ENCODE measurements at regions not wholly inside any gene's neighbourhood (a gene's known extent, or its start where the extent isn't known, plus 50 kb on each side); places are given as distances from the start of the nearest gene placed in this dataset.

GRCh38 chr2:236905976-236906375, 179.7 kb upstream of the COPS8 start:
- Histone ChIP-seq H2AFZ (ENCODE audit: low read depth, low read length) (no peak overlapping the region), H3K9me3 (ENCODE audit: low read length) (no peaks in the 10 kb centered on the region), H3K9me2 (ENCODE audit: insufficient read depth, low read length) (no peaks in the 10 kb centered on the region), H3K9ac (ENCODE audit: low read length) (no peak overlapping the region), H3K4me3 (ENCODE audit: low read length) (no peak overlapping the region), H4K20me1 (ENCODE audit: insufficient read depth) (no peaks in the 10 kb centered on the region), H3K27ac (ENCODE audit: low read length) (no peak overlapping the region), H3K36me3 (ENCODE audit: insufficient read depth, low read length) (no peaks in the 10 kb centered on the region), H3F3A (ENCODE audit: insufficient read depth, low read length, poor library complexity, severe bottlenecking) (no peaks in the 10 kb centered on the region), H3K27me3 (ENCODE audit: insufficient read depth, low read depth, low read length) (no peaks in the 10 kb centered on the region), H3K79me2 (replicated peaks; ENCODE audit: insufficient read depth, low read length) (no peaks in the 10 kb centered on the region), H3K4me2 (ENCODE audit: low read length) (no peak overlapping the region)
- TF ChIP-seq, protein P1, sequence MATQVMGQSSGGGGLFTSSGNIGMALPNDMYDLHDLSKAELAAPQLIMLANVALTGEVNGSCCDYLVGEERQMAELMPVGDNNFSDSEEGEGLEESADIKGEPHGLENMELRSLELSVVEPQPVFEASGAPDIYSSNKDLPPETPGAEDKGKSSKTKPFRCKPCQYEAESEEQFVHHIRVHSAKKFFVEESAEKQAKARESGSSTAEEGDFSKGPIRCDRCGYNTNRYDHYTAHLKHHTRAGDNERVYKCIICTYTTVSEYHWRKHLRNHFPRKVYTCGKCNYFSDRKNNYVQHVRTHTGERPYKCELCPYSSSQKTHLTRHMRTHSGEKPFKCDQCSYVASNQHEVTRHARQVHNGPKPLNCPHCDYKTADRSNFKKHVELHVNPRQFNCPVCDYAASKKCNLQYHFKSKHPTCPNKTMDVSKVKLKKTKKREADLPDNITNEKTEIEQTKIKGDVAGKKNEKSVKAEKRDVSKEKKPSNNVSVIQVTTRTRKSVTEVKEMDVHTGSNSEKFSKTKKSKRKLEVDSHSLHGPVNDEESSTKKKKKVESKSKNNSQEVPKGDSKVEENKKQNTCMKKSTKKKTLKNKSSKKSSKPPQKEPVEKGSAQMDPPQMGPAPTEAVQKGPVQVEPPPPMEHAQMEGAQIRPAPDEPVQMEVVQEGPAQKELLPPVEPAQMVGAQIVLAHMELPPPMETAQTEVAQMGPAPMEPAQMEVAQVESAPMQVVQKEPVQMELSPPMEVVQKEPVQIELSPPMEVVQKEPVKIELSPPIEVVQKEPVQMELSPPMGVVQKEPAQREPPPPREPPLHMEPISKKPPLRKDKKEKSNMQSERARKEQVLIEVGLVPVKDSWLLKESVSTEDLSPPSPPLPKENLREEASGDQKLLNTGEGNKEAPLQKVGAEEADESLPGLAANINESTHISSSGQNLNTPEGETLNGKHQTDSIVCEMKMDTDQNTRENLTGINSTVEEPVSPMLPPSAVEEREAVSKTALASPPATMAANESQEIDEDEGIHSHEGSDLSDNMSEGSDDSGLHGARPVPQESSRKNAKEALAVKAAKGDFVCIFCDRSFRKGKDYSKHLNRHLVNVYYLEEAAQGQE (IDR thresholded peaks at IDR 0.05; ENCODE audit: borderline replicate concordance), result no peak
- no peak for TF ChIP-seq TAF1 (IDR thresholded peaks at IDR 0.05; ENCODE audit: low read depth)
- TF ChIP-seq EZH2 (IDR thresholded peaks at IDR 0.05; ENCODE audit: borderline replicate concordance, insufficient read depth, low read length, poor library complexity, severe bottlenecking), result no peak
- TF ChIP-seq POLR2AphosphoS5 (IDR thresholded peaks at IDR 0.05), result no peak
- TF ChIP-seq SMC3 (conservative IDR thresholded peaks at IDR 0.05; ENCODE audit: poor library complexity), result no peak
- TF ChIP-seq MXI1 (conservative IDR thresholded peaks at IDR 0.05; ENCODE audit: poor library complexity, severe bottlenecking), result no peak
- TF ChIP-seq CTCF (IDR thresholded peaks at IDR 0.05; ENCODE audit: poor library complexity, severe bottlenecking), result no peak
- no peak for TF ChIP-seq EP300 (conservative IDR thresholded peaks at IDR 0.05; ENCODE audit: poor library complexity, severe bottlenecking)
- no peak for TF ChIP-seq RAD21 (conservative IDR thresholded peaks at IDR 0.05)

- H2AFZ ChIP-seq (ENCODE audit: low read depth, low read length), result no peak overlapping the region
Observed at GRCh38 chr2:236908439-236909192, 177.1 kb upstream of the COPS8 start.

More at GRCh38 chr2:236908439-236909192, 177.1 kb upstream of the COPS8 start:
- Histone ChIP-seq H3K9me2 (ENCODE audit: insufficient read depth, low read length) (no peaks in the 10 kb centered on the region), H3K36me3 (ENCODE audit: insufficient read depth, low read length) (no peaks in the 10 kb centered on the region), H3K27me3 (ENCODE audit: insufficient read depth, low read depth, low read length) (no peaks in the 10 kb centered on the region), H3K4me2 (ENCODE audit: low read length) (no peak overlapping the region), H3K27ac (ENCODE audit: low read length) (no peak overlapping the region), H3K4me3 (ENCODE audit: low read length) (no peak overlapping the region), H3F3A (ENCODE audit: insufficient read depth, low read length, poor library complexity, severe bottlenecking) (no peaks in the 10 kb centered on the region), H4K20me1 (ENCODE audit: insufficient read depth) (no peaks in the 10 kb centered on the region), H3K79me2 (replicated peaks; ENCODE audit: insufficient read depth, low read length) (no peaks in the 10 kb centered on the region), H3K9me3 (ENCODE audit: low read length) (no peaks in the 10 kb centered on the region), H3K9ac (ENCODE audit: low read length) (no peak overlapping the region)
- TF ChIP-seq SMC3 (conservative IDR thresholded peaks at IDR 0.05; ENCODE audit: poor library complexity) (no peak), TAF1 (IDR thresholded peaks at IDR 0.05; ENCODE audit: low read depth) (no peak), RAD21 (conservative IDR thresholded peaks at IDR 0.05) (no peak), EZH2 (IDR thresholded peaks at IDR 0.05; ENCODE audit: borderline replicate concordance, insufficient read depth, low read length, poor library complexity, severe bottlenecking) (no peak), EP300 (conservative IDR thresholded peaks at IDR 0.05; ENCODE audit: poor library complexity, severe bottlenecking) (no peak), MXI1 (conservative IDR thresholded peaks at IDR 0.05; ENCODE audit: poor library complexity, severe bottlenecking) (no peak), CTCF (IDR thresholded peaks at IDR 0.05; ENCODE audit: poor library complexity, severe bottlenecking) (no peak), POLR2AphosphoS5 (IDR thresholded peaks at IDR 0.05) (no peak)
- TF ChIP-seq, protein P1 (IDR thresholded peaks at IDR 0.05; ENCODE audit: borderline replicate concordance), result no peak

Data from neural cell (in vitro differentiated cells).